ENCODE measurements at regions not wholly inside any gene's neighbourhood (a gene's known extent, or its start where the extent isn't known, plus 50 kb on each side); places are given as distances from the start of the nearest gene placed in this dataset.

GRCh38 chr21:16342932-16343331 lies 613.1 kb downstream of the USP25 start:
- TF ChIP-seq, protein P1, sequence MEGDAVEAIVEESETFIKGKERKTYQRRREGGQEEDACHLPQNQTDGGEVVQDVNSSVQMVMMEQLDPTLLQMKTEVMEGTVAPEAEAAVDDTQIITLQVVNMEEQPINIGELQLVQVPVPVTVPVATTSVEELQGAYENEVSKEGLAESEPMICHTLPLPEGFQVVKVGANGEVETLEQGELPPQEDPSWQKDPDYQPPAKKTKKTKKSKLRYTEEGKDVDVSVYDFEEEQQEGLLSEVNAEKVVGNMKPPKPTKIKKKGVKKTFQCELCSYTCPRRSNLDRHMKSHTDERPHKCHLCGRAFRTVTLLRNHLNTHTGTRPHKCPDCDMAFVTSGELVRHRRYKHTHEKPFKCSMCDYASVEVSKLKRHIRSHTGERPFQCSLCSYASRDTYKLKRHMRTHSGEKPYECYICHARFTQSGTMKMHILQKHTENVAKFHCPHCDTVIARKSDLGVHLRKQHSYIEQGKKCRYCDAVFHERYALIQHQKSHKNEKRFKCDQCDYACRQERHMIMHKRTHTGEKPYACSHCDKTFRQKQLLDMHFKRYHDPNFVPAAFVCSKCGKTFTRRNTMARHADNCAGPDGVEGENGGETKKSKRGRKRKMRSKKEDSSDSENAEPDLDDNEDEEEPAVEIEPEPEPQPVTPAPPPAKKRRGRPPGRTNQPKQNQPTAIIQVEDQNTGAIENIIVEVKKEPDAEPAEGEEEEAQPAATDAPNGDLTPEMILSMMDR (IDR thresholded peaks at IDR 0.05; ENCODE audit: borderline replicate concordance, extremely low read depth, insufficient read depth): no peak
- H3K27me3 ChIP-seq (ENCODE audit: control insufficient read depth, insufficient read depth, low read length): no peaks in the 10 kb centered on the region
- no peaks in the 10 kb centered on the region for H3K4me1 ChIP-seq (ENCODE audit: control insufficient read depth in 2 of 3, insufficient read depth in 2 of 3, low read depth in 1 of 3, low read length in 3 of 3)
- H3K36me3 ChIP-seq (ENCODE audit: control insufficient read depth in 2 of 3, insufficient read depth in 3 of 3, low read length in 3 of 3): no peaks in the 10 kb centered on the region
- H3K27ac ChIP-seq (ENCODE audit: low read depth in 2 of 2, low read length in 2 of 2): no peak overlapping the region
- no peaks in the 10 kb centered on the region for H3K9me3 ChIP-seq (ENCODE audit: control insufficient read depth in 2 of 3, insufficient read depth in 1 of 3, low read length in 3 of 3)
- intact Hi-C loops (cut with DNase I): no loop called here
- H3K9ac ChIP-seq (ENCODE audit: low read length in 3 of 3): no peak overlapping the region
- DNase-seq: no peak
- FAIRE-seq: no peak
- H3K4me3 ChIP-seq (ENCODE audit: low read length in 3 of 3): no peak overlapping the region

DNA sequence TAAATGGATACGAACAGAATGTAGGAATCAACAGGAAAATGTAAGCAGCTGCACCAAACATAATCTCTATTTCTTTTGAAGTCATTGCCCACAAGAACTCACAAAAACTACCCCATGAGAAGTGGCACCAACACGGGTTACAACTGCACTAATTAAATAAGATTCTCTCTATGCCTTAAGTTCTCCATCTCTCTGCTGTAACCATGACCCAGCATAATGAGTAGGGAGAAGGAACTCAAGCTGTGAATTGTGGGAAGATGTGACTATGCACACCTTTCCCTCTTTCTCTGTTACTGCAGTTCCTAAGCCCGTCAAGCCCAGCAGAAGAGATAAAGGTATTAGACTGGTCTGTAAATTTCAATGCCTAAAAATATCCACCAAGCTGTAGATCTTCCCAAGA lies 614.0 kb downstream of the USP25 start:
- Histone ChIP-seq H3K27ac (ENCODE audit: low read depth in 2 of 2, low read length in 2 of 2) (no peak overlapping the region), H3K9ac (ENCODE audit: low read length in 3 of 3) (no peak overlapping the region), H3K36me3 (ENCODE audit: control insufficient read depth in 2 of 3, insufficient read depth in 3 of 3, low read length in 3 of 3) (no peaks in the 10 kb centered on the region), H3K4me3 (ENCODE audit: low read length in 3 of 3) (no peak overlapping the region), H3K27me3 (ENCODE audit: control insufficient read depth, insufficient read depth, low read length) (no peaks in the 10 kb centered on the region), H3K4me1 (ENCODE audit: control insufficient read depth in 2 of 3, insufficient read depth in 2 of 3, low read depth in 1 of 3, low read length in 3 of 3) (no peaks in the 10 kb centered on the region), H3K9me3 (ENCODE audit: control insufficient read depth in 2 of 3, insufficient read depth in 1 of 3, low read length in 3 of 3) (no peaks in the 10 kb centered on the region)
- DNase-seq: no peak
- no peak for FAIRE-seq
- TF ChIP-seq, protein P1 (IDR thresholded peaks at IDR 0.05; ENCODE audit: borderline replicate concordance, extremely low read depth, insufficient read depth): no peak
- intact Hi-C loops (cut with DNase I): no loop called here

- intact Hi-C loops (cut with DNase I): no loop called here
- Histone ChIP-seq H3K4me3 (ENCODE audit: low read length in 3 of 3) (no peak overlapping the region), H3K27ac (ENCODE audit: low read depth in 2 of 2, low read length in 2 of 2) (no peak overlapping the region), H3K36me3 (ENCODE audit: control insufficient read depth in 2 of 3, insufficient read depth in 3 of 3, low read length in 3 of 3) (no peaks in the 10 kb centered on the region), H3K4me1 (ENCODE audit: control insufficient read depth in 2 of 3, insufficient read depth in 2 of 3, low read depth in 1 of 3, low read length in 3 of 3) (no peaks in the 10 kb centered on the region), H3K27me3 (ENCODE audit: control insufficient read depth, insufficient read depth, low read length) (no peaks in the 10 kb centered on the region), H3K9me3 (ENCODE audit: control insufficient read depth in 2 of 3, insufficient read depth in 1 of 3, low read length in 3 of 3) (no peaks in the 10 kb centered on the region), H3K9ac (ENCODE audit: low read length in 3 of 3) (no peak overlapping the region)
- FAIRE-seq (no peak), DNase-seq (no peak)
- TF ChIP-seq, protein P1 (IDR thresholded peaks at IDR 0.05; ENCODE audit: borderline replicate concordance, extremely low read depth, insufficient read depth): no peak
Measured at GRCh38 chr21:16345757-16346156, 616.0 kb downstream of the USP25 start.

DNA sequence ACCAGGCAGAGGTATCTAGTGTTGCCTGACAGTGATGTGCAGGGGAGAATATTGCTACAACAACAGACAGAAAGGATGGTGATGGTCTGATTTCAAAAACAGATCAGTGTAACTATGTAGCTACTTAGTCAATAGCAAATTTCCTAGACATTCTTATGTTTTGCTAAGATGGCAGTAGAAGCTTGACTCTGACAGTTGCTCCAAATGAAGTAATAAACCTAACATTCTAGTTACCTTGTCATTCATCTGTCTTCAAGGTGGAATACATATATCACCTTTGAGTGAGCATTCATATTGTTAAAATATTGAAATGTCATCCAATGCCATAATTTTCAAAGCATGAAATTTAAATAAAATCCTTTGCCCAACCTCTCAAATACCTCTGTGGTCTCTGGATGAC lies 617.4 kb downstream of the USP25 start:
- Histone ChIP-seq H3K27me3 (ENCODE audit: control insufficient read depth, insufficient read depth, low read length) (no peaks in the 10 kb centered on the region), H3K4me1 (ENCODE audit: control insufficient read depth in 2 of 3, insufficient read depth in 2 of 3, low read depth in 1 of 3, low read length in 3 of 3) (no peaks in the 10 kb centered on the region), H3K27ac (ENCODE audit: low read depth in 2 of 2, low read length in 2 of 2) (no peak overlapping the region), H3K4me3 (ENCODE audit: low read length in 3 of 3) (no peak overlapping the region), H3K9me3 (ENCODE audit: control insufficient read depth in 2 of 3, insufficient read depth in 1 of 3, low read length in 3 of 3) (no peaks in the 10 kb centered on the region), H3K9ac (ENCODE audit: low read length in 3 of 3) (no peak overlapping the region), H3K36me3 (ENCODE audit: control insufficient read depth in 2 of 3, insufficient read depth in 3 of 3, low read length in 3 of 3) (no peaks in the 10 kb centered on the region)
- TF ChIP-seq, protein P1 (IDR thresholded peaks at IDR 0.05; ENCODE audit: borderline replicate concordance, extremely low read depth, insufficient read depth): no peak
- no peak for DNase-seq
- intact Hi-C loops (cut with DNase I): no loop called here
- no peak for FAIRE-seq
